PC-9 (cell line): ENCODE measurements at regions not wholly inside any gene's neighbourhood (a gene's known extent, or its start where the extent isn't known, plus 50 kb on each side); places are given as distances from the start of the nearest gene placed in this dataset.

Experiments
- BruUV-seq: library from RNA; stranded (reverse); fragments of 400-500 nt; replicated peaks from 2 replicates; lab custom pipeline; 2021; lab: Mats Ljungman, UMichigan
- CTCF ChIA-PET: fragments of 300-600 bp; sonication (Branson Sonifier 250); formaldehyde crosslinking; loops from one replicate; lab custom pipeline; 2022; ENCODE audit warnings: antibody characterized with exemption; lab: Charles Lee
- POLR2A ChIA-PET: fragments of 300-600 bp; sonication (Branson Sonifier 250); formaldehyde crosslinking; loops from one replicate; lab custom pipeline; 2022; ENCODE audit warnings: antibody characterized with exemption; ENCODE audit not compliant: unreplicated experiment; lab: Charles Lee
- DNase-seq, 2 experiments: peaks; one replicate each; pipeline versions ENCODE4 v3.0.0 to v3.0.0-alpha.2; 2015 to 2022; ENCODE audit warnings: mixed read lengths in 1 of 2
- H2AFZ ChIP-seq: fragments of 200-600 bp; sonication (generic); 2 replicates; pipeline ENCODE4 v1.8.1; 2017; ENCODE audit warnings: antibody characterized with exemption
- H3F3A ChIP-seq: fragments of 200-600 bp; sonication (generic); 2 replicates; pipeline ENCODE4 v1.8.1; 2017; ENCODE audit warnings: antibody characterized with exemption, mild to moderate bottlenecking, low read depth; ENCODE audit not compliant: insufficient read depth
- H3K27ac ChIP-seq: fragments of 200-600 bp; sonication (generic); 2 replicates; pipeline ENCODE4 v1.6.1; 2016; ENCODE audit warnings: mixed run types
- H3K27me3 ChIP-seq: fragments of 200-600 bp; sonication (generic); 2 replicates; pipeline ENCODE4 v1.6.1; 2016; ENCODE audit warnings: low read depth, mixed run types; ENCODE audit not compliant: insufficient read depth
- H3K36me3 ChIP-seq: fragments of 200-600 bp; sonication (generic); 2 replicates; pipeline ENCODE4 v1.6.1; 2016; ENCODE audit warnings: low read depth, mixed run types
- H3K4me1 ChIP-seq: fragments of 200-600 bp; sonication (generic); replicated peaks from 2 replicates; pipeline ENCODE4 v1.6.1; 2016; ENCODE audit warnings: mixed run types; ENCODE audit not compliant: insufficient read depth
- H3K4me2 ChIP-seq: fragments of 200-600 bp; sonication (generic); 2 replicates; pipeline ENCODE4 v1.6.1; 2017; ENCODE audit warnings: mixed run types
- H3K4me3 ChIP-seq: fragments of 200-600 bp; sonication (generic); 2 replicates; pipeline ENCODE4 v1.6.1; 2016; ENCODE audit warnings: mixed run types
- H3K79me2 ChIP-seq: fragments of 200-600 bp; sonication (generic); 2 replicates; pipeline ENCODE4 v1.6.1; 2017; ENCODE audit warnings: low read depth, mixed run types
- H3K9me2 ChIP-seq: fragments of 200-600 bp; sonication (generic); 2 replicates; pipeline ENCODE4 v1.8.1; 2017; ENCODE audit warnings: mild to moderate bottlenecking; ENCODE audit not compliant: insufficient read depth
- H3K9me3 ChIP-seq: fragments of 200-600 bp; sonication (generic); 2 replicates; pipeline ENCODE4 v1.8.1; 2016; ENCODE audit warnings: low read depth; ENCODE audit not compliant: insufficient read depth
- H4K20me1 ChIP-seq: fragments of 200-600 bp; sonication (generic); 2 replicates; pipeline ENCODE4 v1.8.1; 2017; ENCODE audit not compliant: insufficient read depth
- CTCF ChIP-seq: fragments of 200-600 bp; sonication (generic); conservative IDR thresholded peaks from 2 replicates; pipeline ENCODE4 v1.6.1; 2017; ENCODE audit warnings: mixed run types, antibody characterized with exemption, mild to moderate bottlenecking, moderate library complexity
- EZH2 ChIP-seq: fragments of 200-600 bp; sonication (generic); IDR thresholded peaks from 2 replicates; pipeline ENCODE4 v1.8.0; 2017; ENCODE audit warnings: antibody characterized with exemption, low read depth
- intact Hi-C: fragments of 100-400 bp; cut with micrococcal nuclease; formaldehyde crosslinking; loops from one replicate; pipeline ENCODE4 v1.10.0; 2022; ENCODE audit not compliant: unreplicated experiment

GRCh38 chr16:16869746-16870145 is 490.8 kb downstream of the NPIPA7 start:
- Histone ChIP-seq H3K9me2 (no peaks in the 10 kb centered on the region), H2AFZ (no peak overlapping the region), H3K27me3 (peaks cover 30% of the 10 kb centered on the region), H4K20me1 (no peaks in the 10 kb centered on the region), H3K4me1 (no peaks in the 10 kb centered on the region), H3F3A (no peaks in the 10 kb centered on the region), H3K9me3 (no peaks in the 10 kb centered on the region), H3K79me2 (no peaks in the 10 kb centered on the region), H3K27ac (no peak overlapping the region), H3K4me3 (no peak overlapping the region), H3K36me3 (no peaks in the 10 kb centered on the region), H3K4me2 (no peak overlapping the region)
- intact Hi-C loops, result no loop called here
- DNase-seq, result no peak
- ChIA-PET CTCF (no interaction called here), POLR2A (no interaction called here)
- BruUV-seq, result no TSS peak
- TF ChIP-seq EZH2, result no peak
- TF ChIP-seq CTCF, result no peak

GRCh38 chr16:16871196-16871595 is 492.3 kb downstream of the NPIPA7 start:
- Histone ChIP-seq H3K9me2 (no peaks in the 10 kb centered on the region), H3K27me3 (peaks cover 21% of the 10 kb centered on the region), H3K4me1 (no peaks in the 10 kb centered on the region), H3K79me2 (no peaks in the 10 kb centered on the region), H3K27ac (no peak overlapping the region), H3K4me3 (no peak overlapping the region), H4K20me1 (no peaks in the 10 kb centered on the region), H3K36me3 (no peaks in the 10 kb centered on the region), H3K9me3 (no peaks in the 10 kb centered on the region), H3K4me2 (no peak overlapping the region), H3F3A (no peaks in the 10 kb centered on the region), H2AFZ (no peak overlapping the region)
- intact Hi-C loops, result no loop called here
- POLR2A ChIA-PET, result no interaction called here
- no TSS peak for BruUV-seq
- TF ChIP-seq CTCF (no peak), EZH2 (no peak)
- CTCF ChIA-PET, result no interaction called here
- DNase-seq, result no peak

- no peaks in the 10 kb centered on the region for H3K79me2 ChIP-seq
- H4K20me1 ChIP-seq, result no peaks in the 10 kb centered on the region
- H3K27ac ChIP-seq, result no peak overlapping the region
- no peak overlapping the region for H3K4me2 ChIP-seq
- intact Hi-C loops, result no loop called here
- H3K9me3 ChIP-seq, result no peaks in the 10 kb centered on the region
- H3K36me3 ChIP-seq, result no peaks in the 10 kb centered on the region
- H3K27me3 ChIP-seq, result peaks cover 9% of the 10 kb centered on the region; the same call in 1 of the 2 replicates
- CTCF ChIA-PET, result no interaction called here
- no peaks in the 10 kb centered on the region for H3K4me1 ChIP-seq
- no peak for TF ChIP-seq EZH2
- no peak for TF ChIP-seq CTCF
- DNase-seq, result no peak
- H3F3A ChIP-seq, result no peaks in the 10 kb centered on the region
- no peak overlapping the region for H2AFZ ChIP-seq
- BruUV-seq, result no TSS peak
- H3K4me3 ChIP-seq, result no peak overlapping the region
- POLR2A ChIA-PET, result no interaction called here
- H3K9me2 ChIP-seq, result no peaks in the 10 kb centered on the region
Observed at GRCh38 chr16:16877061-16877460, 498.1 kb downstream of the NPIPA7 start.
